ENCODE measurements at regions not wholly inside any gene's neighbourhood (a gene's known extent, or its start where the extent isn't known, plus 50 kb on each side); places are given as distances from the start of the nearest gene placed in this dataset.

DNA sequence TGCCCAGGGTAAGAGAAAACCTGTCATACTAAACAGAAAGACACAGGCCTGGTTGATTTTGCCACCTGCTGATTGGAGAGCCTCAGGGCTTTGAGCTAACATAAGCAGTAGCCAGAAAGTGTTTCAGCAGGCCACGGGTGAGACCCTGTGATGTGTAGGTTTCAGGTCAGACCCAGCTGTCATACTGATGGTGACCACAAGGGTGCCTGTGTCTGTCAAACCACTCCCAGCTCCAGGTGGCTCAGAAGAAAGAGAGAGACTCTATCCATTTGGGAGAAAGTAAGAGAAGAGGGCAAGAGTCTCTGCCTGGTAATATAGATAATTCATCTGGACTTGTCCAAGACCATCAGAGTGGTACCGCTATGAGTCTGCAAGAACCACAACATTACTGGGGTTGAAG lies 72.8 kb upstream of the NLRP2B start:
- TF ChIP-seq, protein P1, sequence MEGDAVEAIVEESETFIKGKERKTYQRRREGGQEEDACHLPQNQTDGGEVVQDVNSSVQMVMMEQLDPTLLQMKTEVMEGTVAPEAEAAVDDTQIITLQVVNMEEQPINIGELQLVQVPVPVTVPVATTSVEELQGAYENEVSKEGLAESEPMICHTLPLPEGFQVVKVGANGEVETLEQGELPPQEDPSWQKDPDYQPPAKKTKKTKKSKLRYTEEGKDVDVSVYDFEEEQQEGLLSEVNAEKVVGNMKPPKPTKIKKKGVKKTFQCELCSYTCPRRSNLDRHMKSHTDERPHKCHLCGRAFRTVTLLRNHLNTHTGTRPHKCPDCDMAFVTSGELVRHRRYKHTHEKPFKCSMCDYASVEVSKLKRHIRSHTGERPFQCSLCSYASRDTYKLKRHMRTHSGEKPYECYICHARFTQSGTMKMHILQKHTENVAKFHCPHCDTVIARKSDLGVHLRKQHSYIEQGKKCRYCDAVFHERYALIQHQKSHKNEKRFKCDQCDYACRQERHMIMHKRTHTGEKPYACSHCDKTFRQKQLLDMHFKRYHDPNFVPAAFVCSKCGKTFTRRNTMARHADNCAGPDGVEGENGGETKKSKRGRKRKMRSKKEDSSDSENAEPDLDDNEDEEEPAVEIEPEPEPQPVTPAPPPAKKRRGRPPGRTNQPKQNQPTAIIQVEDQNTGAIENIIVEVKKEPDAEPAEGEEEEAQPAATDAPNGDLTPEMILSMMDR (IDR thresholded peaks at IDR 0.05; ENCODE audit: insufficient read depth, low read depth, low read length, missing control alignments): no peak

GRCh38 chrX:57741107-57741506 lies 61.0 kb upstream of the NLRP2B start:
- H3K4me3 ChIP-seq (ENCODE audit: low read length): no peak overlapping the region
- TF ChIP-seq, protein P1 (IDR thresholded peaks at IDR 0.05; ENCODE audit: insufficient read depth, low read depth, low read length, missing control alignments): no peak
- DNase-seq (ENCODE audit: low read depth): no peak

More for the DNA sequence above, 72.8 kb upstream of the NLRP2B start:
- H3K4me3 ChIP-seq (ENCODE audit: low read length): no peak overlapping the region
- peak; percentile 2 for DNase-seq (ENCODE audit: low read depth)

GRCh38 chrX:57737881-57738280 lies 57.8 kb upstream of the NLRP2B start:
- TF ChIP-seq, protein P1 (IDR thresholded peaks at IDR 0.05; ENCODE audit: insufficient read depth, low read depth, low read length, missing control alignments): no peak
- H3K4me3 ChIP-seq (ENCODE audit: low read length): no peak overlapping the region
- no peak for DNase-seq (ENCODE audit: low read depth)

Measured in epithelial cell of esophagus (primary cell).